Kasumi-1 (cell line): ENCODE measurements at regions not wholly inside any gene's neighbourhood (a gene's known extent, or its start where the extent isn't known, plus 50 kb on each side); places are given as distances from the start of the nearest gene placed in this dataset.

Experiments
- DNase-seq, 2 experiments: peaks; one replicate each; lab custom pipeline; 2025; lab: John Stamatoyannopoulos, UW

DNA sequence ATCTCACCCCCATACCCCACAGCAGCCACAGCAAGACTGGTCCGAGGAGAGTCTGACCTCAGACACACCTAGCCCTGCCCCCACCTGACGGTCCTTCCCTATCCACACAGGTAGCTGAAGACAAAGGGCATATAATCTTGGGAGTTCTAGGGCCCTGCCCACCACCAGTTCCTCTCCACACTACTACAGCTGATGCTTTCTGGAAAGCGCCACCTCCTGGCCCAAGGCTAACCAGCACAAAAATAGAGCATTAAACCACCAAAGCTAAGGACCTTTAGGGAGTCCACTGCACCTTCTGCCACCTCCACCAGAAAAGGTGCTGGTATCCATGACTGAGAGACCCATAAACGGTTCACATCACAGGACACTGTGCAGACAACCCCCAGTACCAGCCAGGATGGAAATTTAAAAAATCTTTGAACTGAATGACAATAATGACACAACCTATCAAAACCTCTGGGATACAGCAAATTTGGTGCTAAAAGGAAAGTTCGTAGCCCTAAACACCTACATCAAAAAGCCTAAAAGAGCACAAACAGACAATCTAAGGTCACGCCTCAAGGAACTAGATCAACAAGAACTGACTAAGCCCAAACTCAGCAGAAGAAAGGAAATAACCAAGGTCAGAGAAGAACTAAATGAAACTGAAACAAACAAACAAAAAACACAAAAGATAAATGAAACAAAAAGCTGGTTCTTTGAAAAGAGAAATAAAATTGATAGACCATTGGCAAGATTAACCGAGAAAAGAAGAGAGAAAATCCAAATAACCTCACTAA is 122.1 kb upstream of the TPRG1 start:
- peak in 1 of 2 experiments; percentile 25 for DNase-seq

DNA sequence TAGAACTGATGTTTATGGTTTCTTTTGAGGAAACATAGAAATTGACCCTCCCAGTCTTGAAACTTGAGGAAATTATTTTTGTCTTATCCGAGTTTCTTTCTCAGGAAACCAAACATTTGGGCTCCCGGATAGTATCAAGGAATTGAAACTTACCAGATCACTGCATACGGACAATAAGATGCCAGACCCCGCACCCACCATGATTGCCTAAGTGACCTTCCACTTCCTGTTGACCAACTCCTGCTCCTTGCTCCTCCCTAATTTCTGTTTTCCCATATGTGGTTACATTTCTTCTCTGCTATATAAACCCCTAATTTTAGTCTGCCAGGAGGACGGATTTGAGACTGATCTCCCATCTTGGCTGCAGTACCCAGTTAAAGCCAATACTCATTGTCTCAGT is 118.4 kb upstream of the TPRG1 start:
- DNase-seq = no peak

DNA sequence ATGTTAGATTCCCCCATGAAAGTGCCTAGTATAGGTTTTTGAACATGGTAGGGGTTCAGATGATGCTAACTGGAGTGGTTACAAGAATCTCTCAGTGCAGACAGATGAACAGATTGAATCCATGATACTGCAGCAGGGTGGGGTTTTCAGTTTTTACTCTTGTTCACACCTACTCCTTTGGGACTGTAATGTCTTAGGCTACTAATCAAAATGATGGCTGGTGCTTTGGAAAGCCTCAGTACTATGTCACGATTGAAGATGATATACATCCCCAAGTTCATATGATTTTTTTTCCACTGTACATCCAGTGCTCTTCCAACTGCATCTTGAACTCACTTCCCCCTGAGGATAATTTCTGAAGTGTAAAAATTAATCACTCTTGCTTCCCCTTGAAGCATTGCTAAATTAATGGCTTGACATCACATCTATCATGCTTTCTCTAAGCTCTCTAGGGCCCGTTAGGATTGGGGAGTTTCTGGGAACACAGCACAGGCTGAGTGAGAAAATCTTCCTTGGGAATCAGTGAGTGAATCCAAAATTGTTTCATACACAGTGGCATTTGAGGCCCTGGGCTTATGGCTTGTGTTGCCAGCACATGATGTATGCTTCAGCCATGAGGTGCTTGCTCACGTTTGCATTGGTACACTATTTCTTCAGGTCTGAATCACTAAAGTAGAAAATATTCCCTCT is 115.0 kb upstream of the TPRG1 start:
- DNase-seq = no peak

DNA sequence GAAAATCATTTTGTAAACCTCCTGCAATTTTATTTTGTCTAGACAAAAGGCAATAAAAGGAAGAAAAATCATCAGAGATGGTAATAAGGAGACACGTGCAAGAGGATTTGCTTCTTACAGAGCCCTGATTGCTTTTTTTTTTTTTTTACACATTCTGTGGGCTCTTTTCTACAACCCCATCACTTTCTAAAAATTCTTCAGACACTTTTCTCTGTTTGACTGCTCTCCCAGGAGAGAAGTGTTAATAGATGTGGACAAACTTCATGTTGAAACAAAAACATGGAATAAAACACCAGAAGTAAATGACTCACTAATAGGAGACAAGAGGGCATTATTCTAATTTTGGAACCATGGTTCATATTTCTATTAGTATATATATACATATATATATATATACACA is 114.4 kb upstream of the TPRG1 start:
- no peak for DNase-seq

DNA sequence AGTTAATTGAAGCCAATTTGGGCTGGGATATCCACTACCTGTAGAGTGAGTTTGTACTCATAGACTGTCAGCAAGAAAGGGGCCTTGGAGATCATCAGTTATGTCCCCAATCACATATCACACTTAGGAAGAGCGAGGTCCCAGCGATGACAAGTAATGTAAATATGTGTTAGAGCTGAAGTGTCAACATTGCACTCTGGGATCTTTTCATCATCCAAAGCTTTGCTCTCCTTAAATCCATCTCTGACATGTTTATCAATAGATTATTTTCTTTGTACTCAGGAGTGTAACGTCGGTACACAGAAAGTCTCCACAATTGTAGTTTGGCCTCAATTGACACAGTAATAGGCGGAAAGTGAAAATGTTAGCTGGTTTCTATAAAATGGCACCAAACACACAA is 113.7 kb upstream of the TPRG1 start:
- no peak for DNase-seq

DNA sequence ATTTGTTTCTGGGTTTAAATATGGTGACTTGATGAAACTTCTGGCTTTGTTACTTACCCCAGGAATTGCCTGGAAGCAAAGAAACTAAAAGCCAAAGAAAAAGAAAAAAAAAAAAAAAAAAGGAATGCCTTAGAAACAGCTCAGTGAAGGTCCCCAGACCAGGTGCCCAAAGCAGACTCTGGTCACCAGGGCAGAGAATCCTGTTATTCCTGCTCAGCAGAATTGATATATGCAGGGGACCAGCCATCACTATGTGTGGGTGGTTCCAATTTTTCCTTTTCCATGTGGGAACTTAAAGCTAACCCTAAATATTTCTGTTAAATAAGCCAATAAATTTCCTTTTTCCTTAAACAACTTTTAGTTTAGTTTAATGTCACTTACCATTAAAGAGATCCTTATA is 100.8 kb upstream of the TPRG1 start:
- DNase-seq = no peak

DNA sequence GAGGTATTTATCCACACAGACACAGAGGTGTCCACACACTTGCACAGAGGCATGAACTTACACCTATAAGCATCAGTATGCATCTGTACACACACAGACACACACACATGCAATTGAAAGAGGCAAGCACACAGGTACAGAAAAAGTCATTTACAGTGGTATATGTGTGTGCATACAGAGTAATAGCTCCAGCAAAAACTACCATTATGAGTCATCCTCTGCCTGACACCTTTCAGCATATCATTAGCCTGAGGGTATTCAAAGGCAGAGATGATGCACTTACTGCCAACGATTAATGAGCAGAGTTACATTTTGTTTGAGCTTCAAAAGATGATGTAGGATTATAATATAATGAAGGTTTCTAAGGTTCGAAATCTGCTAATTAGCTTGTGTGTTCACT is 100.3 kb upstream of the TPRG1 start:
- DNase-seq = no peak

DNA sequence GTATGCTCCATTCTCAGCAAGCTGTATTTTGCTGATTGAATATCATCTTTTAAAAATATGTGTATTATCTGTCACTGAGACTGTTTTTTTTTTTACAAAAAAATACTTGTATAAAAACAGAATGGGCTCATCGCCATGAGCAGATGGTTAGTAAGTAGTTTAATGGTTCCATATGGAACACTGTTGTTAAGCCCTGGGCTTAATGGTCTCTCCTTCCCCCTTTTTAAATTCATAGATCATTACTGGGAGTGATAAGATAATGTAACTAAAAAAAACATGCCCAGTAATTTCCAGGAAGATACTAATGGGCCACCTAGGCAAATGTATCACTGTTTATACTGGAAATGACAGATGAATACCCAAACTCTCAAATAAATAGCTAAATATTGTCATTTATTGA is 95.3 kb upstream of the TPRG1 start:
- no peak for DNase-seq

DNA sequence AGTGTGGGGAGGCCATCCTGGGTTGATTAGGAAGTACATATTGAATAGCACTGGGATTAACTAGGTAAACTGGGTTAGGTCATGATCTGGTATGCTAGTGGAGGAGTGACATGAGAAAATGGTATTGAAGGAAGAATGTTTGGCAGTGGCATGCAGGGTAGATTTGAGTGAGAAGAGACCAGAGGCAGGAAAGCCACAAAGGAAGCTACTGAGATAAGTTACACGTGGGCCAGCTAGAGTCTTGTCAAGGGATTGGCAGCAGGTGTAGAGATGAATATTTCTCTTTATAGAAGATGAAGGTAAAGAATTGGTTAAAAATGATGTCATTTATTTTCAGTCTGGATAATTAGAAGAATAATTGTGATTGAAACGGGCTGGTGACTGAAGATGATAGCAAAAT is 91.0 kb upstream of the TPRG1 start:
- no peak for DNase-seq

DNA sequence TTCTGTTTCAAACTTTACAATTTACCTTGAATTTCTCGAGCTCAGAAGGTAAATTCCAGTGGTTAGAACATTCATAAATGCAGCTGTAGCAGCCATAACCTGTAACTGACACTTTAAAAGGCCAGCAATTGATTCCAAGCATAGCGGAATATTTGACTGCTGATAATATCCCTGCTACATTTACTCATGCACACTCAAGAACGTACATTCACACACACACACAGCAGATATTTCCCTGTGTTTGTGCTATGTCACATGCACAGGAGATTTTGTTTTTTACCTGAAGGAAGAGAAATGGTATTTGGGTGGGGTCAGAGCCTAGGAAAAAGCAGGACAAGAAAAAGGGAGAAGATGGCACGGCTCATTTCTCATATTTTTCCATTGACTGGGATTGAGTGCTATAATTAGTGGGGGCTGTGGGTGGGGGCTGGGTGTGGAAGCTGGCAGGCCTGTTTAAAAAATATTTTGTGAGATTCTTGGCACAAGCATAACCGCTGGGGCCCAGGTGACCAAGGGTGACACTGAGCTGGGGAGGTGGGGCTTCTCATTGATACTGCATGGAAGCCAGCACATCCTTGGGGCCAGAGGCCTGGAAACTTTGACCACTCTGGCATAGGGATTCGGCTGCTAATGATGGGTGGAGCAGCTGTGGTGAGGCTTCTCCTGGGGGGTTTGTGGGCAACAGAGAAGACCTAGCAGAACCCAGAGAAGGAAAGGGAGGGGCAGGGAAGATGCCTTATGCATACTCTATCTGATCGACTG is 88.9 kb upstream of the TPRG1 start:
- DNase-seq = no peak

DNA sequence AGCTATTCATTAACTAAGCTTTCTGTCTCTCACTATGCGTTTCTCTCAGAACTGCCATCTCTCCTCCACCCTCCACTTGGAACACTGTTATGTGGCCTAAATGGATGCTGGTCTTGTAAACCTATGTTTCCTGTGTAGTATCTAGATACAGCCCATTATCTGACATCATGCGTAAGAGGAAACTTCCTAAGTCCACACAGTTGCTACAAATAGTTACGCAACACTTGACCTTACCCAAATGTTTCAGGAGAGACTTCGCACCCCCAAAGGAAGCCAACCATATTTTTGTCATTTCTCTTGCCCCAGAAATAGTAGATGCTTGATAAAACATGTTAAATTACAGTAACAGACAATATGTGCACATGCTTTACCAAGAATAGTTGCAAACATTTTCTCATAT is 87.2 kb upstream of the TPRG1 start:
- DNase-seq = no peak

DNA sequence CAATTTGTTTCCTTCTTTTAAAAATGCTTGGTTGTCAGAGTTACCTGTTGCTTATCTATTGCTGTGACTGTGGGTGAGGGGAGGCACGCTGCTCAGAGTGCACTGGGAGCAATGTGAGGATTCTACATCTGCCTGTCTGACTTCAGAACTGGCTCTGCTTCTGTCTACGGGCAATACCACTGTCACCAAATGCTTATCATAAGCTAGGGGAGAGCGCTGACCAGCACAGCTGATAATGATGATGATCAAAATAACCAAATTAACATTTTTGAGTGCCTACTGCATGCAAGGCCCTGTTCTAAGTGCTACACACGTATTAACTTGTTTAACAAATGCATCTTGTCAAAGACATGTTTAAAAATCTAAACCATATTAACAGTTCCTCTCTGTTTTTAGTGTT is 79.2 kb upstream of the TPRG1 start:
- no peak for DNase-seq

DNA sequence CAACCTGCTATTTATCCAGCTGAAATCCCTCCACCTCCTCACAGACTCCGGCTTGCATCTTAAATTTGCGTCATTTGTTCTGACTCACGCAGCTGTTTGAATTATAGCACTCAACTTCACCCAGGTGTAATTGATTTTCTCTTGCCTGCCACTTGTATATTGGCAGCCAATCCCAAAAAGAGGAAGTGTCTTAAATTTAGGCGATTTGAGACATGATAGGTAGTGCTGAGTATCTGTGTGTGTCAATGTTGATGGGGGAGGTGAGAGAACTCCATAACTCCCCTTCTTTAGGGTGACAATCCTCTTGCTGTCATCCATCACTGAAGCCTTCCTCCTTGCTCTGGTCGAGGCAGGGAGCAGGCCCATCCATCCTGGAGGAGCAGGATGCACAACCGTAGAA is 77.2 kb upstream of the TPRG1 start:
- no peak for DNase-seq

DNA sequence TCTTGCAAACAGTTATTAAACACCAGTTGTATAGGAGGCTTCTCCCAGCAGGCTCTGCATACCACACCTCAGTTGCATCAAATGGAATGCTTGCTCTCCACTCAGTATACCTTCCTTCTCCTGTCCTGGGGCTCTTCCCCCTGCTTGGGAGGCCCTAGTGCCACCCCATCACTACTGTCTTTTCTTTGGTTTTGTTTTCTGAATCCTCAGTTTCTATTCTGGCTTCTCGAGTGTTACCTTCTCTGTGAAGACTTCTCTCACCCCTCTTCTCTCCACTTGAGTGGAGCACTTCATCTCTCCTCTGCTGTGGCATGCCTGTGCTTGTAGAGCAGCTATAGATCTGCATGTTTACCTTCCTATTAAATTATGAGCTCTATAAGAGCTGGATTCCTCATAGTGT is 75.7 kb upstream of the TPRG1 start:
- DNase-seq = no peak

DNA sequence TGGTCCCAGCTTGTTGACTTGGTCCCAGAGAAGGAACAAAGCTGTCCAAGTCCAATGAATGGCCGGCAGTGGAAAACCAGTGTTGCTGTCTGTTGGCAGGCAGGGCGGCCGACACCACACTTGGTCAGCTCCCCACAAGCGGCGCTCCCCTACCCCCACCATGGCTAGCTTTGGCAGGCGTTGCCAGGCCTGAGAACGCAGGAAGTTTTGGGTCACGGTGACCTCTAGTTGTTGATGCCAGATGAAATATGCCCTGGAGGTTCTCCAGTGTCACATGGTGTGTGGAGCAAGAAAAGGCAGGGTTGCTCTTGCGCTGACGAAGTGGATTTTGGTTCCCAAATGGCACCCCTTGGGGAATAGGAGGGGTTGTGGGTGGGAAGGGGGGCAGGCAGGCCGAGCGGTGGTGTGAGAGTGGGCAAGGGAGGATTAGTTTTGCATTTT is 72.7 kb upstream of the TPRG1 start:
- no peak for DNase-seq

DNA sequence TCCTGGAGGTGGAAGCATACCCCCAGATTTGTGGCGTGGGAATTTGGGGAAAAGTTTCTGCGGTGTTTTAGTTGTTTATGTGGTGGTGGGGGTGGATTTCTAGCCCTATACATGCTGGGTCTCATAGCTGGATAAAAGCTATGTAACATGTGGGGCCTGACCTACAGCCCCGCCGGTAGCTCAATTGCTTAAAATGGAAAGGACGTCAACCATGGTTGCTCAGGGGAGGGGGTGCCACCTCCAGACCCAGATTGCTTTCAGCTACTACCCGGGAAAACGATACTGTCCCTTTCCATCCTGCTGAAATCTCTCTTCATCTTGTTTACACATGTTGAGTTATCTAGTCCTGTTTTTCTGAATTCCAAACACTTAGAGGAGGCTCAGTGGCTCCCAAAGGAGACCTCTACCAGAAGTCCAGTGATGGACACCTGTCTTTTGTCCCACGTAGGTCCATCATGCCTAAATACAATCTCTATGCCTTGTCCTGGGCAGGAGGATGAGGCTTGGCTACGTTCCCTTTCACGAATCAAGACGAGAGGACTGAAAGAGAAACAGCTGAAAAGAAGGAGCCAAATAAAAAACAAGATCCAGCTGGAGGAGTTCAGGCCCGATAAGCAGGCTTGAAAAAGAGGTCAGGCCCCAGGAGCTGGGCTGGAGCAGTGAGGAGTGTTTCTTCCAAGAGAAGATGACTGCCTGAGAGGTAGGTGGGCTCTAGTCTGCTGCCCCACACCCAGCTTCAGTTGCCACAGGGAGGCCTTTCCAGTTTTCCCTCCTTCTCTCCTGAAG is 72.1 kb upstream of the TPRG1 start:
- DNase-seq = no peak

DNA sequence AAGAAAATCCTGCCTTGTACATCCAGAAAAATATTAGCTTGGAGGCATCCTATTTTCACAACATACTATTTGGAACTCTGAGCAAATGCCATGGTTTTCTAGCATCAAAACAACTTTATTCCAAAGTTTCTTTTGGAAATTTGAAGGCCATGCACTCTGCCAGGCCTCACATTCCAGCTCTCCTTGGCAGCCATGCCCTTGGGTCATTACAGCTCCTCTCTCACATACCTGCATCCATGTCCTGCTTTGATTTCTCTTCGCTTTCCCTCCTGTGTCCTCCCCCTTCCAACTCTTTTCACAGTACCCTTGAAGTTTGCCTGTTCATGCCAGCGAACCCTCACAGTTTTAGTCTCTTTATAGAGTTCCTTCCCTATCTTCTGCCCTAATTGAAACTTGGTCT is 70.9 kb upstream of the TPRG1 start:
- DNase-seq = no peak

DNA sequence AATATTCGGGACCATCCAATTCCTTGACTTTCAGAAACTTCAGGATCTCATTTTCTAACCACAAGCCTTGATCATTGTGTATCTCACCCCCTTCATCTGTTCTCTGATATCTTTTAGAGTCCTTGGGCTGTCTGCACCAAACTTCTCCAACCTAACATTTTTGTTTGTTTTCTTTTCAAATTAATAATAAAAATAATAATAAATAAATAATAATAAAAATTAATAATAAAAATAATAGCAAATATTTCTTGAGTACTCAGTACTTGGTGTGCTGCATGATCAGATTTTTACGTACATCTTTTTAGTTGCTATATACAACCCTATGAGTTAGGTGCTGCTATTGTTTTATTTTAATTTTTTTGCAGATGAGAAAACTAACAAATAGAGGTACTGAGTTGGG is 70.2 kb upstream of the TPRG1 start:
- no peak for DNase-seq

DNA sequence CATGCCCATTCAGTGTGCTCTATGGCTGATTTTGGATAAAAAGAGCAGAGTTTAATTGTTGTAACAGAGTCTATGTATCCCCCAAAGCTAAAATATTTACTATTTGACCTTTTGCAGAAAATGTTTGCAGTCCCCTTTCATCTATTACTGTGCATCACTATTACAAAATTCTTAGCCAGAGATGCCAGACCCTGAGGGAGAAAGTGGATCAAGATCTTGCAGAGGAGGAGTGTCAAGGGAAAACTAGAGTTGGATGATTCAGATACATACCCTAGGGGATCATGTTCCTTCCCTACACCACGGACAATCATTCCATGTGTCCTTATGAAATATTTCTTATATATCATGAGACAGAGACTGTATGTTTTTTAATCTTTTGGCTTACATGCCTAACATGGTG is 68.6 kb upstream of the TPRG1 start:
- DNase-seq = no peak

DNA sequence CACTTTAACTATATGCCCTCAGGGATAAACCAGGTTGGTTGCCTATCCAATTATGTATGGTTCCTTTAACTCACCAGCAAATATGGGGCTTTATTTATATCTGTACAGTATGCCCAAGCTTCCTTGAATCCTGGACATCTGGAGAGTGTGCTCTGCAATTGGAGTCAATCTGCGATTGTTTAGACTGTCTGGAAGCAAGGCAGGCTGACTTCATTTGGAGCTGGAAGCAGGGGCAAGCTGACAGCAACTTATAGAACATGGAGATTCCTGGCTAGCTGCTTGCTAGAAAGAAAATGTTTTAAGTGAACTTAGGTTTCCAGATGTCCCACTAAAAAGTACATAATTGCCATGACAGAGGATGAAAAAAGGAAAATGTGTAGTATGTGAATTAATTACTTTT is 63.7 kb upstream of the TPRG1 start:
- DNase-seq = no peak

DNA sequence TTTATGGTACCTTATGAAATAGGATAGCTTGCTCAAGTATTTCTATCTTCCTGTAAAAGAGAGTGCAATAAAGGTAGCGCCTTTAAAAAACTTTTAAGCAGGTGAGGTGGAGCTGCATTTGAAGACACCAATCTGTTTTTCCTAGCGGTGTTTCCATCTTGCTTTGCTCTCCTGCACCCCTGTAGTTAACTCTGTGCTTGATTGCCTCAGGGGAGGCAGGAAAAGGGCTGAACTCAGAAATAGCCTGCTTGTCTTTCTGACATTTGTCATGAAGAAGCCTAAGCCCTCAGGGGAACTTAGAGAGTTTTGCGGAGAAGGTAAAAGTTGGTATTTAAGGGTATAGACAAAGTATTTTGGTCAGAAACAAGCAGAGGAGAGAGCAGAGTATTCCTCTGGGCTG is 63.0 kb upstream of the TPRG1 start:
- DNase-seq = no peak

DNA sequence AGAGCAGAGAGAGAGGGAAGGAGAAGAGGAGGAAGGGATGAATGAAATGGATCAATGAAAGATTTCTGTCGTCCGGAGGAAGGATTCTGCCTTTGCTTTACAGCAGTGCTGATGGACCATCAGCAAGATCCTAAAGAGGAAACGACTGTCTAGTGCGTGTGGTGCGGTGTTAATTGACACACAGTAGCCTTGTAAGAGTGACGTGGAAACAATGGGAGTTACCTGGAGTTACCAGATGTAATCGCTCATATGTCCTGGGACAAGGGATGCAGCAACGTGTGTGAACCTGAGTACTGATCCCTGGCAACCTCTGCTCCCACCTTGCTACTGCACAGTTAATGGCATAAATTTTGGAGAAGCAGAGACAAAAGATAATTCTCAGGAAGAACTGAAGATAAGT is 62.6 kb upstream of the TPRG1 start:
- no peak for DNase-seq
